HUES6 (cell line): ENCODE measurements at regions not wholly inside any gene's neighbourhood (a gene's known extent, or its start where the extent isn't known, plus 50 kb on each side); places are given as distances from the start of the nearest gene placed in this dataset.

Experiments
- H3K27ac ChIP-seq: 2 replicates; pipeline ENCODE4 v1.7.0; 2013; ENCODE audit warnings: low read depth, mild to moderate bottlenecking, low read length, inconsistent platforms
- H3K27me3 ChIP-seq: 2 replicates; pipeline ENCODE4 v1.6.1; 2013; ENCODE audit warnings: low read length; ENCODE audit not compliant: control insufficient read depth, insufficient read depth
- H3K36me3 ChIP-seq: 2 replicates; pipeline ENCODE4 v1.6.1; 2013; ENCODE audit warnings: low read length; ENCODE audit not compliant: control insufficient read depth, insufficient read depth
- H3K4me1 ChIP-seq: 2 replicates; pipeline ENCODE4 v1.6.1; 2013; ENCODE audit warnings: low read length; ENCODE audit not compliant: control insufficient read depth, insufficient read depth
- H3K4me3 ChIP-seq: 2 replicates; pipeline ENCODE4 v1.5.1; 2013; ENCODE audit warnings: low read depth, low read length
- H3K9ac ChIP-seq: one replicate; pipeline ENCODE4 v1.6.1; 2013; ENCODE audit warnings: mild to moderate bottlenecking, low read length
- H3K9me3 ChIP-seq: 2 replicates; pipeline ENCODE4 v1.6.1; 2013; ENCODE audit warnings: low read depth, low read length; ENCODE audit not compliant: control insufficient read depth, insufficient read depth

DNA sequence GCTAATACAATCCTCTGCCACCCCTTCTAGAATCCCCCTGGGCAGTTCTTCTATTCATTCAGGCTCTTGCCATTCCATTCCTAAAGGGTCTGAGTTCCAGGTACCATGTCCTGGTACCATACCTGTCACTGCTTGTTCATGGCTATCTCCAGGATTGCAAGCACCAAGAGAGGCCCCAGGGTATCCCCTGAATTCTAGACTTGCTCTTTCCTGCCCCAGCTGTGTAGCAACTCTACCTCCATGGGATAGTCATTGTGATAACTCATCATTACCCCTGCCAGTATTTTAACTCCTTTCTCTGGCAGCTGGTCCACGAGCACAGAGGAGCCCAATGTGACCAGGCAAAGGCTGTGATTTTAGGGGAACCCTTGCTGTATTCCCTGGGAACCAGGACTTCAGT is 143.7 kb upstream of the CDH5 start:
- Histone ChIP-seq H3K36me3 (no peaks in the 10 kb centered on the region), H3K9me3 (no peaks in the 10 kb centered on the region), H3K27ac (no peak overlapping the region), H3K27me3 (peaks cover 5% of the 10 kb centered on the region; the same call in 1 of the 2 replicates), H3K4me3 (no peak overlapping the region), H3K4me1 (no peaks in the 10 kb centered on the region), H3K9ac (no peak overlapping the region)

DNA sequence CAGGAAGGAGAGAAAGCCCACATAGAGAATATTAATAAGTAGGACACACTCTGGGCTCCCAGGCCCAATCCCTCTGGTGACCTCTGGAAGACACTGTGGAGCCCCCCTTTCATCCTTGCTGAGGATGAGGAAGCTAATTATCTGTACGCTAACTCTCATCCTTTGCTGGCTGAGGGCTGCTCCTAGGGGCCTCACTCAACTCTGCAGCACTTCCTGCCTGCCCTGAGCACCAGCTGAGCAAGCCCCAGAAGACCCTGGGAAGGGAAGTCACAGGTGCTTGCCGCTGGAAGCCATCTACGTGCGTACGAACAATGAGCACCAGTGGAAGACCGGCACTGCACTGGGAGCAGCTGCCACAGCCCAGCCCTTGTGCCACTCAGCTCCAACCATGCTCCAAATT is 145.8 kb upstream of the CDH5 start:
- H3K27ac ChIP-seq: no peak overlapping the region
- H3K9me3 ChIP-seq: no peaks in the 10 kb centered on the region
- H3K36me3 ChIP-seq: no peaks in the 10 kb centered on the region
- peaks cover 5% of the 10 kb centered on the region; the same call in 1 of the 2 replicates for H3K27me3 ChIP-seq
- H3K4me1 ChIP-seq: no peaks in the 10 kb centered on the region
- no peak overlapping the region for H3K9ac ChIP-seq
- no peak overlapping the region for H3K4me3 ChIP-seq

GRCh38 chr16:66219491-66219890 is 147.0 kb upstream of the CDH5 start:
- H3K27me3 ChIP-seq: peaks cover 5% of the 10 kb centered on the region; the same call in 1 of the 2 replicates
- H3K27ac ChIP-seq: no peak overlapping the region
- H3K9ac ChIP-seq: no peak overlapping the region
- no peaks in the 10 kb centered on the region for H3K9me3 ChIP-seq
- H3K4me1 ChIP-seq: no peaks in the 10 kb centered on the region
- no peaks in the 10 kb centered on the region for H3K36me3 ChIP-seq
- H3K4me3 ChIP-seq: no peak overlapping the region

- Histone ChIP-seq H3K4me1 (no peaks in the 10 kb centered on the region), H3K27me3 (no peaks in the 10 kb centered on the region), H3K36me3 (no peaks in the 10 kb centered on the region), H3K4me3 (no peak overlapping the region), H3K9me3 (no peaks in the 10 kb centered on the region), H3K9ac (no peak overlapping the region), H3K27ac (no peak overlapping the region)
Measured at GRCh38 chr16:66212428-66212827, 154.1 kb upstream of the CDH5 start.

GRCh38 chr16:66211651-66212050 is 154.8 kb upstream of the CDH5 start:
- H3K4me1 ChIP-seq: no peaks in the 10 kb centered on the region
- no peak overlapping the region for H3K4me3 ChIP-seq
- no peaks in the 10 kb centered on the region for H3K9me3 ChIP-seq
- H3K27me3 ChIP-seq: no peaks in the 10 kb centered on the region
- no peaks in the 10 kb centered on the region for H3K36me3 ChIP-seq
- no peak overlapping the region for H3K9ac ChIP-seq
- no peak overlapping the region for H3K27ac ChIP-seq

DNA sequence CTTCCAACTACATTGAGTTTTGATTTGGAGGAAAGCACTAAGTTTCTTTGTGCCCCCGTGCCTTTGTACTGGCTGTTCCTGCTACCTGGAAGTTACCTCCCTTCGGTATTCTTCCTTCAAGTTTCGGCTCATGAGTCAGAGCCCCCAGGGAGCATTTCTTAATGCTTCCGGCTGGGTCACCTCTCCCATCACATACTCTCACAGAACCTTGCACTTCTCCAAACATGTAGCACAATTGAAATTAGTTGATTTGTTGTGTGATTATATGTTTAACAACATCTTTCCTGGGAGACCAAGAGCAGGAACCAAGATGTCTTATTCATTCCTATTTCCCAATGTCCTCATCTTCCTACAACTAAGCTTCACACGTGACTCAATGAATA is 158.6 kb upstream of the CDH5 start:
- no peaks in the 10 kb centered on the region for H3K36me3 ChIP-seq
- H3K9ac ChIP-seq: no peak overlapping the region
- H3K4me3 ChIP-seq: no peak overlapping the region
- no peaks in the 10 kb centered on the region for H3K9me3 ChIP-seq
- H3K27ac ChIP-seq: no peak overlapping the region
- no peaks in the 10 kb centered on the region for H3K27me3 ChIP-seq
- H3K4me1 ChIP-seq: peaks cover 9% of the 10 kb centered on the region; the same call in 1 of the 2 replicates

- Histone ChIP-seq H3K9me3 (no peaks in the 10 kb centered on the region), H3K27me3 (no peaks in the 10 kb centered on the region), H3K27ac (no peak overlapping the region), H3K4me3 (no peak overlapping the region), H3K4me1 (peaks cover 9% of the 10 kb centered on the region; the same call in 1 of the 2 replicates), H3K9ac (no peak overlapping the region), H3K36me3 (no peaks in the 10 kb centered on the region)
Measured at GRCh38 chr16:66207139-66207882, 159.2 kb upstream of the CDH5 start.

DNA sequence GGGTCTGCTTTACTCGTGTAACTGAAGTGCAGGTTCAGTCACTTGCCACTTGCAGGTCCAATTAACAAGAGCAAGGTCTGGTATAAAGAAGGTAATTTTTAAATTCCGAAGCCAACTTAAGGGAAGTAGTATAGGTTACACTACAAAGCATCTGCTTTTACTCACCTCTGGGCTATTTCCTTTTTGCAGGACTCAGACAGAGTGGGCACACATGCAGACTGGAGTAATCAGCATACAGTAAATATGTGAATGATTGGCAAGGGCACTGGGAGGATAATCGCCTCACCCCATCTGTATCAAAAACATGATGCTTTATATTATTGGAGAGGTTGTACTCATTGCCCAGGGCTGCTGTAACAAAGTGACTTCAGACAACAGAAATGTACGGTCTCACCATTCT is 160.1 kb upstream of the CDH5 start:
- Histone ChIP-seq H3K4me3 (no peak overlapping the region), H3K27ac (no peak overlapping the region), H3K9ac (no peak overlapping the region), H3K9me3 (no peaks in the 10 kb centered on the region), H3K36me3 (no peaks in the 10 kb centered on the region), H3K27me3 (no peaks in the 10 kb centered on the region), H3K4me1 (peaks cover 9% of the 10 kb centered on the region; the same call in 1 of the 2 replicates)

DNA sequence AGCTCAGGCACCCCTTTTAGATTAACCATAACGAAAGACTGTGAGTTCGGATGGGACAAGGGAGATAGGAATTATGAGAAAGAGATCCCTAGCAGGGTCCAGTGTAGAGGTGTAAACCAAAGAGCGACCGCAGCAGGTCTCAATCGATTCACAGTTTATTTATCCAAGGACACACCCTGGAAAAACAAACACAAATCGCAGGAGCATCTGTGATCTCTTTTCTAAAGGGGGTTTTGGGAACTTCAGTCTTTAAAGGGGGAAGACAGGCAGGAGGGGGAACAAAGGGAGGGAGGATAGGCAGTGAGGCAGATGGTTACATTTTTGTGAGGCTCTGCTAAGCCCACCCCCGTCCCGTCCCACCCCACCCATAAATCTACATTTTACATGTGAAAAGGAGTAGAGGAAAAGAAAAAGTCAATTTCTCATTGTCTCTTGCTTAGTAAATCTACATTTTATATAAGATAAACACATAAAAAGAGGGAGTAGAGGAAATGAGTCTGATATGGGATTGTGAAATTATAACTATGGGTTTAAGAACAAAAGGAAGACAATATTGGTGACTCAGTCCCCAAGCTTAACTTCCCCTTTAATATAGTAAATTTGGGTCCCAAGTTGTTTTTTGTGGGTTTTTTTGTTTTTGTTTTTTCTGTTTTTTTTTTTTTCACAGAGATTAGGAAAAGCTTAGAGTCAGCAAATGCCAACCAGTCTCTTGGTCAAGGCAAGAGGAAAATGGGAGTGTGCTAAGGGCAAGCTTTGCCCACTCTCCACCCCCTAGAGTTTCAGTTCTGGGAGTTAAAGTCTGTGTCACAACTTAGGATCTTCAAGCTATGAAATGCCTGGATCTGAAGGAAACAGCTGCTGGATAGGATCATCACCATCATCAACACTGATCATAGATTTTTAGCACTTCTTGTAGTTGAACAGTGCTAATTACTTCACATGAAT is 160.9 kb upstream of the CDH5 start:
- Histone ChIP-seq H3K27ac (no peak overlapping the region), H3K4me1 (peaks cover 9% of the 10 kb centered on the region; the same call in 1 of the 2 replicates), H3K27me3 (no peaks in the 10 kb centered on the region), H3K9me3 (no peaks in the 10 kb centered on the region), H3K9ac (no peak overlapping the region), H3K4me3 (no peak overlapping the region), H3K36me3 (no peaks in the 10 kb centered on the region)

DNA sequence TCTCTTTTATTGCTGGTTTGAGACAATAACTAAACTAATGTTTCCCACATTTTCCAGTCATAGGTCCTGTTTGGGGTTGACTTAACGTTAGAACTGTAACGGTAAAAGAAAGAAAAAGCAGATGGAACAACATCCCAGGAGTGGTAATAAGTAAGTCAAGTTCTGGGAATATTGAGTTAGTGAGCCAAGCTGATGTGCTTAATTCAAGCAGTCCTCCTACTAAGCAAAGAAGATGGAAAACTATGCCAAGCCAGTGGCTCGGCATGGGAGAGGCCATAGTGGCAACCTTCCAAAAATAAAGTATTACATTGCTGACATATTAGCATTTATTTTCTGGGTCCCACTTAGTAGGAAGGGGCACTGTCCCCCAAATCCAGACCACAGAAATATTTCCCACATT is 161.7 kb upstream of the CDH5 start:
- no peak overlapping the region for H3K4me3 ChIP-seq
- H3K9ac ChIP-seq: no peak overlapping the region
- H3K27ac ChIP-seq: no peak overlapping the region
- peaks cover 9% of the 10 kb centered on the region; the same call in 1 of the 2 replicates for H3K4me1 ChIP-seq
- no peaks in the 10 kb centered on the region for H3K27me3 ChIP-seq
- no peaks in the 10 kb centered on the region for H3K9me3 ChIP-seq
- H3K36me3 ChIP-seq: no peaks in the 10 kb centered on the region

GRCh38 chr16:66203476-66203875 is 163.0 kb upstream of the CDH5 start:
- H3K27me3 ChIP-seq: no peaks in the 10 kb centered on the region
- no peak overlapping the region for H3K4me3 ChIP-seq
- H3K27ac ChIP-seq: no peak overlapping the region
- H3K36me3 ChIP-seq: no peaks in the 10 kb centered on the region
- H3K4me1 ChIP-seq: peaks cover 9% of the 10 kb centered on the region; the same call in 1 of the 2 replicates
- no peaks in the 10 kb centered on the region for H3K9me3 ChIP-seq
- H3K9ac ChIP-seq: no peak overlapping the region
